ENCODE measurements at regions not wholly inside any gene's neighbourhood (a gene's known extent, or its start where the extent isn't known, plus 50 kb on each side); places are given as distances from the start of the nearest gene placed in this dataset.

DNA sequence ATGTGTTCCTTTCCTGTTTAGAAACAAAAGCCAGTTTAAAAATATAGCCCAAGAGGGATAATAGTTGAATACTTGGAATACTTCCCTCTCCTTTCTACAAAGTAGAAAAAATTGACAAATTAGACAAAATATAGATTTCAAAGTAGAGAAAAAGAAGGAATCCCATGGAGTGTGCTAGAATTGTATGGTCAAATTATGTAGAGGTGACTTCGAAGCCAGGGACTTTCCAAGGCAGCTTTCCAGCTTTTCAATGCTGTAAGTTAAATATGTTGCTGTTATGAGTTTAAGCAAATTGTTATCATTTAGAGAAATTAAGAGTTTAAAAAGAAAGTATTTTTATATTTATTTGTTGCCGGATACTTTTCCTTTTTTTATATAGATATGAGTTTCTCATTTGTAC, 415.5 kb upstream of the OPRM1 start:
- TF ChIP-seq, protein P1, sequence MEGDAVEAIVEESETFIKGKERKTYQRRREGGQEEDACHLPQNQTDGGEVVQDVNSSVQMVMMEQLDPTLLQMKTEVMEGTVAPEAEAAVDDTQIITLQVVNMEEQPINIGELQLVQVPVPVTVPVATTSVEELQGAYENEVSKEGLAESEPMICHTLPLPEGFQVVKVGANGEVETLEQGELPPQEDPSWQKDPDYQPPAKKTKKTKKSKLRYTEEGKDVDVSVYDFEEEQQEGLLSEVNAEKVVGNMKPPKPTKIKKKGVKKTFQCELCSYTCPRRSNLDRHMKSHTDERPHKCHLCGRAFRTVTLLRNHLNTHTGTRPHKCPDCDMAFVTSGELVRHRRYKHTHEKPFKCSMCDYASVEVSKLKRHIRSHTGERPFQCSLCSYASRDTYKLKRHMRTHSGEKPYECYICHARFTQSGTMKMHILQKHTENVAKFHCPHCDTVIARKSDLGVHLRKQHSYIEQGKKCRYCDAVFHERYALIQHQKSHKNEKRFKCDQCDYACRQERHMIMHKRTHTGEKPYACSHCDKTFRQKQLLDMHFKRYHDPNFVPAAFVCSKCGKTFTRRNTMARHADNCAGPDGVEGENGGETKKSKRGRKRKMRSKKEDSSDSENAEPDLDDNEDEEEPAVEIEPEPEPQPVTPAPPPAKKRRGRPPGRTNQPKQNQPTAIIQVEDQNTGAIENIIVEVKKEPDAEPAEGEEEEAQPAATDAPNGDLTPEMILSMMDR (IDR thresholded peaks at IDR 0.05), result no peak
- TF ChIP-seq POLR2AphosphoS5 (IDR thresholded peaks at IDR 0.05) (no peak), POLR2A (IDR thresholded peaks at IDR 0.05) (no peak)

Data from prostate gland (tissue), 2 donors.